ENCODE measurements at regions not wholly inside any gene's neighbourhood (a gene's known extent, or its start where the extent isn't known, plus 50 kb on each side); places are given as distances from the start of the nearest gene placed in this dataset.

DNA sequence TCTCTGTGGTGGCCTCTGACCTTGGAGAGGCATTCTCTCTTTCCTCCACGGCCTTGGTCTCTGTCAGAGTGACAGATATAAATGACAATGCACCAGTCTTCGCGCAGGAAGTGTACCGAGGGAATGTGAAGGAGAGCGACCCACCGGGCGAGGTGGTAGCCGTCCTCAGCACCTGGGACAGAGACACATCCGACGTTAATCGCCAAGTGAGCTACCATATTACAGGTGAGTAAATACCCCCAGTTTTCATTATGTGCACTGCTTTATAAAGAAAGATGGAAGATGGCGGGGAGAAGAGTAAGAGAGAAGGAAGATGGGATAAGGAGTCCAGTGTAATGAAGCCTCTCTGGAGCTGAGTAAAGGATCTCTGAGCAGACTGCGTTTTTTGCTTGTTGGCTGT lies 167.8 kb upstream of the MTNR1B start:
- TF ChIP-seq CTCF (IDR thresholded peaks at IDR 0.05; ENCODE audit: control extremely low read depth in 1 of 3, insufficient read depth in 1 of 3, low read depth in 1 of 3, low read length in 3 of 3) (no peak), POLR2AphosphoS5 (IDR thresholded peaks at IDR 0.05; ENCODE audit: low read depth, low read length) (no peak), RNF2 (IDR thresholded peaks at IDR 0.05; ENCODE audit: borderline replicate concordance, low read depth, low read length, missing control alignments, poor library complexity, severe bottlenecking) (no peak), TCF12 (IDR thresholded peaks at IDR 0.05; ENCODE audit: low read depth, low read length) (no peak), HDAC2 (IDR thresholded peaks at IDR 0.05; ENCODE audit: borderline replicate concordance in 1 of 2, low read depth in 2 of 2, low read length in 2 of 2) (no peak), POLR2A (IDR thresholded peaks at IDR 0.05; ENCODE audit: control extremely low read depth in 1 of 2, low read depth in 2 of 2, low read length in 2 of 2) (no peak), RXRA (IDR thresholded peaks at IDR 0.05; ENCODE audit: insufficient read depth, low read depth, low read length) (no peak), POU5F1 (IDR thresholded peaks at IDR 0.05; ENCODE audit: low read depth, low read length) (no peak), MAFK (IDR thresholded peaks at IDR 0.05; ENCODE audit: low read depth, low read length) (no peak), EZH2 (IDR thresholded peaks at IDR 0.05; ENCODE audit: low read depth, low read length, severe bottlenecking) (no peak), KDM4A (IDR thresholded peaks at IDR 0.05; ENCODE audit: low read depth, low read length, severe bottlenecking) (no peak), CEBPB (IDR thresholded peaks at IDR 0.05; ENCODE audit: low read depth, low read length) (no peak), MAX (IDR thresholded peaks at IDR 0.05) (no peak), RFX5 (IDR thresholded peaks at IDR 0.05; ENCODE audit: borderline replicate concordance, low read depth, low read length) (no peak)
